GM12878 (cell line): ENCODE measurements at regions not wholly inside any gene's neighbourhood (a gene's known extent, or its start where the extent isn't known, plus 50 kb on each side); places are given as distances from the start of the nearest gene placed in this dataset.

Source experiments
- ATAC-seq: fragments of 200-7000 bp; cut with Tn5 transposase; 3 replicates; pipeline ENCODE4 v1.9.1; 2020; ENCODE audit warnings: mild to moderate bottlenecking, moderate library complexity
- BruUV-seq: library from RNA; stranded (reverse); fragments of 400-500 nt; replicated peaks from 2 replicates; lab custom pipeline; 2021; lab: Mats Ljungman, UMichigan
- CTCF ChIA-PET: fragments of 300-600 bp; sonication (Branson Sonifier 250); formaldehyde crosslinking; extraction: SDS; loops from one replicate; lab custom pipeline; 2021; ENCODE audit warnings: inconsistent platforms; lab: Yijun Ruan, JAX
- POLR2A ChIA-PET: fragments of 350-600 bp; formaldehyde crosslinking; extraction: SDS; loops from one replicate; lab custom pipeline; 2021; ENCODE audit warnings: inconsistent platforms; lab: Charles Lee
- RAD21 ChIA-PET: fragments of 300-600 bp; sonication (Branson Sonifier 250); formaldehyde crosslinking; loops from one replicate; lab custom pipeline; 2023; ENCODE audit warnings: antibody characterized with exemption; ENCODE audit not compliant: unreplicated experiment; lab: Charles Lee
- SMC1A ChIA-PET: fragments of 300-600 bp; sonication (Branson Sonifier 250); formaldehyde crosslinking; loops from one replicate; lab custom pipeline; 2023; ENCODE audit not compliant: unreplicated experiment, uncharacterized antibody; lab: Charles Lee
- DNase-seq: peaks from one replicate; pipeline ENCODE4 v3.0.0-alpha.2; 2011; ENCODE audit warnings: low read depth, low spot score
- FAIRE-seq: peaks from 3 replicates; lab custom pipeline; 2011; peaks lifted over from hg19 to GRCh38; lab: Jason Lieb, UNC
- H2AFZ ChIP-seq: 2 replicates; pipeline ENCODE4 v1.6.0; 2011; ENCODE audit warnings: low read depth, low read length, control low read depth; ENCODE audit not compliant: control insufficient read depth
- H3K27ac ChIP-seq: 2 replicates; pipeline ENCODE4 v1.5.1; 2011; ENCODE audit warnings: control low read depth; ENCODE audit not compliant: control insufficient read depth, insufficient read depth
- H3K27me3 ChIP-seq, 2 experiments: replicated peaks in 1 of 2; 2 replicates each; pipeline versions ENCODE4 v1.6.0 to v1.6.1; 2011; ENCODE audit warnings: low read length in 1 of 2; ENCODE audit not compliant: control insufficient read depth in 2 of 2, insufficient read depth in 2 of 2
- H3K36me3 ChIP-seq, 2 experiments: 2 replicates each; pipeline ENCODE4 v1.5.1; 2011; ENCODE audit warnings: low read length in 1 of 2; ENCODE audit not compliant: control insufficient read depth in 2 of 2, insufficient read depth in 2 of 2
- H3K4me1 ChIP-seq: 2 replicates; pipeline ENCODE4 v1.6.1; 2011; ENCODE audit warnings: mild to moderate bottlenecking, low read length, moderate library complexity, mixed read lengths; ENCODE audit not compliant: control insufficient read depth, insufficient read depth
- H3K4me2 ChIP-seq: 2 replicates; pipeline ENCODE4 v1.6.0; 2011; ENCODE audit warnings: control low read depth; ENCODE audit not compliant: control insufficient read depth, insufficient read depth
- H3K4me3 ChIP-seq: fragments of 200-600 bp; sonication (generic); 2 replicates; pipeline ENCODE4 v1.5.1; 2016
- H3K79me2 ChIP-seq: 2 replicates; pipeline ENCODE4 v1.6.0; 2011; ENCODE audit warnings: low read length; ENCODE audit not compliant: control insufficient read depth, insufficient read depth
- H3K9ac ChIP-seq: 2 replicates; pipeline ENCODE4 v1.8.0; 2011; ENCODE audit warnings: low read length, control low read depth, mixed read lengths; ENCODE audit not compliant: control insufficient read depth, insufficient read depth
- H3K9me3 ChIP-seq: replicated peaks from 3 replicates; pipeline ENCODE4 v1.5.1; 2011; ENCODE audit warnings: mild to moderate bottlenecking, low read length; ENCODE audit not compliant: control insufficient read depth, insufficient read depth
- H4K20me1 ChIP-seq: 2 replicates; pipeline ENCODE4 v1.6.0; 2011; ENCODE audit not compliant: control insufficient read depth, insufficient read depth
- CBX5 ChIP-seq: sonication (generic); IDR thresholded peaks from 2 replicates; pipeline ENCODE4 v1.6.1; 2016; ENCODE audit warnings: low read depth, moderate library complexity, mild to moderate bottlenecking, inconsistent platforms
- CUX1 ChIP-seq: IDR thresholded peaks from 2 replicates; pipeline ENCODE4 v1.6.1; 2012; ENCODE audit warnings: improper control_type of control experiment, low read depth, low read length; ENCODE audit not compliant: insufficient replicate concordance
- GABPA ChIP-seq: IDR thresholded peaks from 2 replicates; pipeline ENCODE4 v1.6.1; 2014; ENCODE audit warnings: antibody characterized with exemption, low read depth, mild to moderate bottlenecking, inconsistent platforms
- MTA3 ChIP-seq: IDR thresholded peaks from 2 replicates; pipeline ENCODE4 v1.6.1; 2012; ENCODE audit warnings: low read length, inconsistent platforms, borderline replicate concordance
- NFYA ChIP-seq: IDR thresholded peaks from 2 replicates; pipeline ENCODE4 v1.6.1; 2011; ENCODE audit warnings: low read depth, mild to moderate bottlenecking, low read length, improper control_type of control experiment, borderline replicate concordance
- RAD21 ChIP-seq: IDR thresholded peaks from 2 replicates; pipeline ENCODE4 v1.6.1; 2011; ENCODE audit warnings: mild to moderate bottlenecking, low read depth, low read length, moderate library complexity; ENCODE audit not compliant: insufficient read depth
- ZNF384 ChIP-seq: IDR thresholded peaks from 2 replicates; pipeline ENCODE4 v1.6.1; 2012; ENCODE audit warnings: low read depth, mild to moderate bottlenecking, low read length, improper control_type of control experiment, borderline replicate concordance
- WGBS: methylation state at CpG from one replicate; pipeline ENCODE4 v1.1.6; 2016; ENCODE audit warnings: low lambda C conversion rate; ENCODE audit not compliant: insufficient replicate concordance, insufficient coverage; ENCODE audit errors: missing lambda C conversion rate; 5-methylcytosine and 5-hydroxymethylcytosine counted together
- in situ Hi-C: fragments of 300-500 bp; cut with MboI; formaldehyde crosslinking; loops from 9 replicates; pipeline ENCODE4 v1.14.3; 2018; ENCODE audit warnings: mixed read lengths
- intact Hi-C: fragments of 100-400 bp; cut with micrococcal nuclease; formaldehyde crosslinking; loops from one replicate; pipeline ENCODE4 v1.14.2; 2022; ENCODE audit not compliant: unreplicated experiment
- TF ChIP-seq, protein P1 (sequence below): fragments of 450-650 bp; IDR thresholded peaks from 2 replicates; pipeline ENCODE4 v1.6.1; 2017; ENCODE audit warnings: mild to moderate bottlenecking, moderate library complexity
- TF ChIP-seq, protein P2 (sequence below): IDR thresholded peaks from 2 replicates; pipeline ENCODE4 v1.6.1; 2011; ENCODE audit warnings: low read depth, low read length, improper control_type of control experiment, borderline replicate concordance

DNA sequence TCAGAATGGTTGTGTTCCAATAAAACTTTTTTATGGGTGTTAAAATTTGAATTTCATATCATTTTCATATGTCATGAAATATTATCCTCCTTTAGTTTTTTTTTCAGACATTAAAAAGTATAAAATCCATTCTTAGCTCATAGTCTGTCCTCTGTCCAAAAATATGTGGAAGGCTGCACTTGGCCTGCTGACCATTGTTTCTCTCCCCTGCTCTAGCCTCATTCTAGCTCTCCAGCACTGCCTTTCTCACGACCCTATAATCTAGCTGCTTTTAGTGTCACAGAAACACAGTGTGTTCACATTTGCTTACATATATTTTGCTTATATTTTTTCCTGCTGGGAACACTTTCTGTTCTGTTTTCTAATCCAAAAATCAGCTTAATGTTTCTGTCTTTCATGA is 165.0 kb upstream of the ANK2 start:
- no peaks in the 10 kb centered on the region for H4K20me1 ChIP-seq
- FAIRE-seq (no peak), ATAC-seq (no peak), DNase-seq (no peak)
- POLR2A ChIA-PET, result interaction anchor here (0.6 kb wide), 1 partner anchor 336 kb away, joined by 3 read pairs; no protein-coding TSS in a partner anchor
- no peak overlapping the region for H3K4me3 ChIP-seq
- no peaks in the 10 kb centered on the region for H3K27me3 ChIP-seq
- CTCF ChIA-PET, result no interaction called here
- no peak overlapping the region for H3K27ac ChIP-seq
- H3K9ac ChIP-seq, result no peak overlapping the region
- no peak overlapping the region for H3K4me2 ChIP-seq
- H3K9me3 ChIP-seq, result no peaks in the 10 kb centered on the region
- TF ChIP-seq ZNF384, result no peak
- TF ChIP-seq CBX5, result no peak
- TF ChIP-seq, protein P1, sequence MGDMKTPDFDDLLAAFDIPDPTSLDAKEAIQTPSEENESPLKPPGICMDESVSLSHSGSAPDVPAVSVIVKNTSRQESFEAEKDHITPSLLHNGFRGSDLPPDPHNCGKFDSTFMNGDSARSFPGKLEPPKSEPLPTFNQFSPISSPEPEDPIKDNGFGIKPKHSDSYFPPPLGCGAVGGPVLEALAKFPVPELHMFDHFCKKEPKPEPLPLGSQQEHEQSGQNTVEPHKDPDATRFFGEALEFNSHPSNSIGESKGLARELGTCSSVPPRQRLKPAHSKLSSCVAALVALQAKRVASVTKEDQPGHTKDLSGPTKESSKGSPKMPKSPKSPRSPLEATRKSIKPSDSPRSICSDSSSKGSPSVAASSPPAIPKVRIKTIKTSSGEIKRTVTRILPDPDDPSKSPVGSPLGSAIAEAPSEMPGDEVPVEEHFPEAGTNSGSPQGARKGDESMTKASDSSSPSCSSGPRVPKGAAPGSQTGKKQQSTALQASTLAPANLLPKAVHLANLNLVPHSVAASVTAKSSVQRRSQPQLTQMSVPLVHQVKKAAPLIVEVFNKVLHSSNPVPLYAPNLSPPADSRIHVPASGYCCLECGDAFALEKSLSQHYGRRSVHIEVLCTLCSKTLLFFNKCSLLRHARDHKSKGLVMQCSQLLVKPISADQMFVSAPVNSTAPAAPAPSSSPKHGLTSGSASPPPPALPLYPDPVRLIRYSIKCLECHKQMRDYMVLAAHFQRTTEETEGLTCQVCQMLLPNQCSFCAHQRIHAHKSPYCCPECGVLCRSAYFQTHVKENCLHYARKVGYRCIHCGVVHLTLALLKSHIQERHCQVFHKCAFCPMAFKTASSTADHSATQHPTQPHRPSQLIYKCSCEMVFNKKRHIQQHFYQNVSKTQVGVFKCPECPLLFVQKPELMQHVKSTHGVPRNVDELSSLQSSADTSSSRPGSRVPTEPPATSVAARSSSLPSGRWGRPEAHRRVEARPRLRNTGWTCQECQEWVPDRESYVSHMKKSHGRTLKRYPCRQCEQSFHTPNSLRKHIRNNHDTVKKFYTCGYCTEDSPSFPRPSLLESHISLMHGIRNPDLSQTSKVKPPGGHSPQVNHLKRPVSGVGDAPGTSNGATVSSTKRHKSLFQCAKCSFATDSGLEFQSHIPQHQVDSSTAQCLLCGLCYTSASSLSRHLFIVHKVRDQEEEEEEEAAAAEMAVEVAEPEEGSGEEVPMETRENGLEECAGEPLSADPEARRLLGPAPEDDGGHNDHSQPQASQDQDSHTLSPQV, result no peak
- no peak for TF ChIP-seq RAD21
- TF ChIP-seq CUX1, result no peak
- no peak for TF ChIP-seq MTA3
- no peak for TF ChIP-seq GABPA
- TF ChIP-seq, protein P2, sequence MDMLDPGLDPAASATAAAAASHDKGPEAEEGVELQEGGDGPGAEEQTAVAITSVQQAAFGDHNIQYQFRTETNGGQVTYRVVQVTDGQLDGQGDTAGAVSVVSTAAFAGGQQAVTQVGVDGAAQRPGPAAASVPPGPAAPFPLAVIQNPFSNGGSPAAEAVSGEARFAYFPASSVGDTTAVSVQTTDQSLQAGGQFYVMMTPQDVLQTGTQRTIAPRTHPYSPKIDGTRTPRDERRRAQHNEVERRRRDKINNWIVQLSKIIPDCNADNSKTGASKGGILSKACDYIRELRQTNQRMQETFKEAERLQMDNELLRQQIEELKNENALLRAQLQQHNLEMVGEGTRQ, result no peak
- no peak for TF ChIP-seq NFYA
- in situ Hi-C loops, result no loop called here
- BruUV-seq, result no TSS peak
- H2AFZ ChIP-seq, result no peak overlapping the region
- RAD21 ChIA-PET, result interaction anchor here (0.8 to 1.3 kb wide), 3 partner anchors 12 to 54 kb away, joined by 3 to 4 read pairs (median 3); no protein-coding TSS in a partner anchor
- H3K36me3 ChIP-seq, result no peaks in the 10 kb centered on the region
- H3K79me2 ChIP-seq, result no peaks in the 10 kb centered on the region
- SMC1A ChIA-PET, result interaction anchor here (0.9 to 3.3 kb wide), 5 partner anchors 9 to 41 kb away, joined by 3 to 14 read pairs (median 3); no protein-coding TSS in a partner anchor
- H3K4me1 ChIP-seq, result no peaks in the 10 kb centered on the region; the same call in 1 of the 2 replicates
- WGBS, result 0% methylated on average over 1 of the region's 1 CpG
- intact Hi-C loops, result no loop called here
